ENCODE measurements at regions not wholly inside any gene's neighbourhood (a gene's known extent, or its start where the extent isn't known, plus 50 kb on each side); places are given as distances from the start of the nearest gene placed in this dataset.

DNA sequence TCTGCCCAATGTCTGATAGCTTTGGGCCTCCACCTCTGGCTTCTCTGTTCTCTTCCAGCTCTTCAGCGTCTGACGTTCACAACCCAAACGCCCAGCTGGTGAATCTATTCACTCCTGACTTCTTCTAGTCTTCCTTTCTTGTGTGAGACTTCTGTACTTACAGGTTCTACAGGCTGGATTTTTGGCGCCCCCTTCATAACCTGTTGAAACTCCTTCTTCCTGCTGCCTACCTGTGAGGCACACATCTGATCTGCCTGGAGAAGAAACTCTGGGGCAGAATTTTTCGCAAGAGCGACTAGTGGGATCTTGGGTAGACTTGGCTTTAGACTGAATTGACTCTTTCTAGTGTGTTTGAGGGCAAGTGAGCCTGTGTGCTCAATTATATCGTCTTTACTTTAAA is 249.3 kb downstream of the REEP3 start:
- no peak for TF ChIP-seq CTCF (IDR thresholded peaks at IDR 0.05)
- TF ChIP-seq POLR2A (IDR thresholded peaks at IDR 0.05), result no peak

All from esophagus squamous epithelium (tissue), 4 donors.